ENCODE measurements at regions not wholly inside any gene's neighbourhood (a gene's known extent, or its start where the extent isn't known, plus 50 kb on each side); places are given as distances from the start of the nearest gene placed in this dataset.

- no peak for TF ChIP-seq POLR2AphosphoS5 (IDR thresholded peaks at IDR 0.05)
- TF ChIP-seq CTCF (IDR thresholded peaks at IDR 0.05): no peak
- no peak for TF ChIP-seq POLR2A (IDR thresholded peaks at IDR 0.05)
Observed at GRCh38 chr5:133685402-133686018, 73.2 kb upstream of the FSTL4 start.

Data from prostate gland (tissue), 2 donors.